GM21360 (cell line): ENCODE measurements at regions not wholly inside any gene's neighbourhood (a gene's known extent, or its start where the extent isn't known, plus 50 kb on each side); places are given as distances from the start of the nearest gene placed in this dataset.

ENCODE experiments used
- ATAC-seq: cut with Tn5 transposase; IDR thresholded peaks from one replicate; pipeline ENCODE4 v1.9.1; 2021; ENCODE audit warnings: mild to moderate bottlenecking, moderate library complexity; ENCODE audit not compliant: unreplicated experiment

DNA sequence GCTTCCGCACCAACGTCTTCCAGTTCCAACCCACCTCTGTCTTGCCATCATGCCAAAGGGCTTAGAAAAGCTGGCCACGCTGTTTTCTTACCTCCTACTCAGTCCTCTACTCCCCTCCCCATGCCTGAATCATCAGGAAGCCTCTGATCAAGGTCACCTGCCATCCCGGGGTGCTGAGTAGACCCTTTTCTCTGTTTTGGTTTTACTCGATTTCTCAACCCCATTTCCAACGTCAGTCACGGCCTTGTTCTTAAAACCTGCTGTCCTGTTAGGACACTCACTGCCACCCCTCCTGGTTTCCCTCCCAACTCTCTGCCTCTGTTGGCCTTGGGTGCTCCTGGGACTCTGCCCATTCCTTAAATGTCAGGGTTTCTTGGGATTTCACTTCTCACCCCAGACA is 350.1 kb downstream of the FOXO1 start:
- ATAC-seq = no peak

DNA sequence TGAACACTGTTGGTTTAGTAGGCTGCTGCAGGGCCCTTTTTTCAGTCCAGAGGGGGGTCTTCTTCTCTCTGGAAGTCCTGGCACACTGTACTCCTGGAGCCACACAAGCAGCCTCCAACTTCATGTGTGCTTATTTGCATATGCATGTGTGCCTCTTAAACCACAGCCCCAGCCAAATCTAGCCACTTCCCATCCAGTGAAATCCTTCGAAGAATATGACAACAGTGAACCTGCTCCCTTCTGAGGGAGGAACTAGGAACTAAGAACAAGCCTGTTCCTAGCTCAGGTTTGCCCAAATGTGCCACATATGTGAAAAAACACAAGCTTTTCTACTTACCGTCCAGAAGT is 348.5 kb downstream of the FOXO1 start:
- no peak for ATAC-seq

DNA sequence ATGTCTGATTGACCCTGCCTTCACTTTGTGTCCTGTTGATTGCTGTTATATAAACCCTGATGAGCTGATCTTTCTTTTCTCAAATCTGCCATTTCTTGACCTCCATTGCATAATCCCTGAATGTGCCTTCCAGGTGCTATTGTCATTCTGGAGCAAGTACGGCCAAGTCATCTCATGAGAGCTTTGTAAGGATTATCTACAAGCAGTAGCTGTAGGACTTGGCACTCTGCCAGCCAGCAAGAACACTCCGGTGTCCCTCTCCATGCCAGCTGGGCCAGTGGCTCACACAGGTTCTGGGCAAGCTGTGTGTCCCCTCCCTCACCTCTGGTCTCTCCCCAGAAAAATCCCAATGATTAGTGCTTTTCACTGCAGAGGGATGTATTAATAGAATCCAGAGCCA is 348.1 kb downstream of the FOXO1 start:
- no peak for ATAC-seq

DNA sequence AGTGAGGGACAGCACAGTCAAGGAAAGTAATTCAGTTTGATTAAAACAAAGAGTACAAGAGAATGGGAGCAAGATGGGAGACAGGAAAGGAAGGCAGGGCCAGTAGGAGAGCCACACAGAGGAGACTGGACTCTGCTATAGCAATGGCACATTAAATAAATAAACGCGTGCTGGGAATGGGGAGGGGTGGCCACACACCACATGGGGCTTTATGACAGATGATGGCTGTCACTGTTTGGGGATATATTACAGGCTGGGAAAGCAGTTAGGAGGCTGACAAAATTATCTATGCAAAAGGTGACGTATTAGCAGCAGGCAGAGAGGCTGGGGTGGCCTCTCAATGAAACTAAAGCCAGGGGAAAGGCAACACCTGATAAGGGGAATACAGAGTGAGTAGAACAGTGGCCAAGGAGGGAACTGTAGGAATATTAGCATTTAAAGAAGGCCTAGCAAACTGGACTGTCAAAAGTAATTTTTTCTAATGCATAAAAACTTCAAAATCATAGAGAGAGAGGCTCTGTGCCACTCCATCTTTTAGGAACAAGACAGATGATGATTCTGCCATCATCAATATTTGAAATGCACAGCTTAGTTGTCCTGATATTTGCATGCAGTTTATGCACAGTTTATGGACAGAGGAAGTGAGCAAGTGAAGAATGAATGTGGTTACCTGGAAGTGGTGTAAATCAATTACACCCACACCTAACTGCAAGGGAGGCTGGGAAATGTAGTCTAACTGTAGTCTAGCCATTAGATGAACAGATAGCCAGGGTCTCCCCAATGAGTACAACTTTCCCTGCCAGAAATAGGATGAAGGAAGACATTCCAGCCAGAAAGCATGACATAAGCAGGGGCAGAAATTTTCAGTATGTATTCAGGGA is 346.5 kb downstream of the FOXO1 start:
- ATAC-seq = no peak

DNA sequence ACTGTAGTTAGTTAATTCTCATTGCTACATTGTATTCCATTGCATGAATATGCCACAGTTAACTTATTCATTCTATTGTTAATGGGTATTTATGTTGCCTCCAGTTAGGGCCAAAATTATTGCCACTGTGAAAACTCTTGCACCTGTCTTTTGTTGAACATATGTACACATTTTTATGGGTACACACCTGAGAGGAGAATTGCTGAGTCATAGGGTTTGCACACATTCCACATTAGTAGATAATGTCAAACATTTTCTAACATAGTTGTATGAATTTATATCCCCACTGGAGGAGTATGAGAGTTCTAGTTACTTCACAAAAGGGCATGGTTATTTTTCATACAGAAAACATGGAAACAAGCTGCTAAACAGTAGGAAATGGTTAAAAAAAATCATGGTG is 338.4 kb downstream of the FOXO1 start:
- no peak for ATAC-seq

DNA sequence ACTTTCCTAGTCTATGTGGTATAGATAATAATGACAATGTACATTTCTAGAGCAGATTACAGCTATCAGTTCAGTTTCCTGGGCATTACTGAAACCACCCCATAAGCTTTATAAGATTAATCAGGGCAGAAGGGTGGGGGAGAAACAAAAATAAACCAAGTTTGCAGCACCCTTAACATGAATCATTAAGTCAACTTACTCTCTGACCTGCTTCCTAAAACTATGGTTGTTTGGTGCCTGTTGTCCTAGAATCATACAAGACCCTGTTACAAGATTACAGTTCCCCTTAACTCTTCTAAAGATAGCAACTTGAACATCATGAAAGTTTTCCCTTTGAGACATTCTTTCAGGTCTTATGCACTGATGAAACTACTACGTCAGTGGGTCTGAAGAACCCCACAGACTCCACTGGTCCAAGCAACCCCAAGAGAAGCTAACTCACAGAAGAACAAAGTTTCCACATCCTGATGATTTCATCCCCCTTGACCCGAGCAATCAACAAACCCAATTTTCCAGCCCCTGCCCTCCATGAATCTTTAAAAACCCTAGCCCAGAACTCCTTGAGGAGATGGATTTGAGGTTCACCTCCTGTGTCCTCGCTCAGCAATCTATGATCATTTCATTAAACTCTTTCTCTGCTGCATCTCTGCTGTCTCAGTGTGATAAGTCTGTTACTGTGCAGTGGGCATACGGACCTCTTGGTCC is 336.5 kb downstream of the FOXO1 start:
- ATAC-seq = no peak

DNA sequence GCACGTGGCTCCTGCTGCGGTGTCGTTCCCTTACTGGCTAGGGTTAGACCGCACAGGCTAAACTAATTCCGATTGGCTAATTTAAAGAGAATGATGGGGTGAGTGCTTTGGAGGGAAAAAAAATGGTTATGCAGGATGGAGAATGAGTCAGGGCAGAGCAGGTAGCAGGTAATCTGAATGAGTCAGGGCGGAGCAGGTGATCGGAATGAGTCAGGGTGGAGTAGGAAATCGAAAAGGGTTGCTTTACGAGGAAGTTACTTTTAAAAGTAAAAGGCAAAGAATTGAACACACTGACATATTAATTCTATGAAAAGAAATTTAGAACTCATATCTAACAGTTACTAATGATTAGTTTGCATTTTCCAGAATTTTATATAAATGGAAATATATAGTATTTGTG is 335.5 kb downstream of the FOXO1 start:
- no peak for ATAC-seq

DNA sequence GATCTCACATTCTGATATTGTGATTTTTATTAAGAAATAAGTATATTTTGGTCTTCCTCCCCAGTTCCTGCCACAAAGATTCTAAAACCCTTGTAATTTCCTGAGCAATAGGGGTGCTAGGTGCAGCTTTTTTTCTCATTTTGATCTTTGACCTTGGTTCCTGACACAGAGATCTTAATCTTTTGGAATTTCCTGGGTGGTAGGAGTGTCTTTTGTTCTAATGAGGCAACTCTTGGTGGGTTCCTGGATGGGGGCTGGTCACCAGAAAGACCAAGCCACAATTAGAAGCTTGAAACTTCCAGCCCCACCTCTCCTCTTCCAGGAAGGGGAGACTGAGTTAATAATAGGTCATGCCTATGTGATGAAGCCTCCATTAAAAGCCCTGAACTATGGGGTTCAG is 334.6 kb downstream of the FOXO1 start:
- no peak for ATAC-seq

DNA sequence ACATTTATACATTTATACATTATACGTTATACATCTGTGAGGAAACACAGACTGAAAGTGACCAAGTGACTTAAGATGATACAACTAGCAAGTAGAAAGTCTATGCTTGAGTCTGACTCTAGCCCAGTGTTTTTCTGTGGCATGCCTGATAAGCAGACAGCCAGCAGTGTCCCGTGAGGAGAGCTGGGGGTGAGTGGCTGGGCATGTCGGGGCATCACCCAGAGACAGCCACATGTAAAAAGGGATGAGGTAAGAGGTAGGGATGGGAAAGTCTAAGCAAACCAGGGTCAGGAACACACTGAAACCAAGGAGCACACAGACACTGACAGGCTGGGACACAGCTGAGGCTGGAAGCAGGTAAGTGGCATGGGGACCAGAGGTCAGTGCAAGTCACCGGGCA is 333.2 kb downstream of the FOXO1 start:
- no peak for ATAC-seq

DNA sequence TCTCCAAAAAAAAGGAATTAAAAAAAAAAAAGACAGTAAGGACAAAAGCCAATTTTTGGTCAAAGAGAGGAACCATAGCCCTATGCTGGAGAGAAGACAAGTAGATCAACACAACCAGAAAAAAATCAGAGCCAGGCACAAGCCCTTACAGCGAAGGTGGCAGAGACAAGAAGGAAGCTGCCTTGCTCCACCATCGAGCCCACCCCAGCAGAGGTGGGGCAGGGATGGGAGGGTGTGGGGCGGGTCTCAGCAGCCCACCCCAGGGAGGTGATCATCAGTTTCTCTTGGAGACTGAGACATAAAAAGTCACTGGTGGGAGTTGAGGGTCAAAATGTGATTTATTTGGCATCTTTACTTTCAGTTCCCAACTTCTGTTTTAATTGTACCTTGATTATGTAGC is 332.4 kb downstream of the FOXO1 start:
- no peak for ATAC-seq

DNA sequence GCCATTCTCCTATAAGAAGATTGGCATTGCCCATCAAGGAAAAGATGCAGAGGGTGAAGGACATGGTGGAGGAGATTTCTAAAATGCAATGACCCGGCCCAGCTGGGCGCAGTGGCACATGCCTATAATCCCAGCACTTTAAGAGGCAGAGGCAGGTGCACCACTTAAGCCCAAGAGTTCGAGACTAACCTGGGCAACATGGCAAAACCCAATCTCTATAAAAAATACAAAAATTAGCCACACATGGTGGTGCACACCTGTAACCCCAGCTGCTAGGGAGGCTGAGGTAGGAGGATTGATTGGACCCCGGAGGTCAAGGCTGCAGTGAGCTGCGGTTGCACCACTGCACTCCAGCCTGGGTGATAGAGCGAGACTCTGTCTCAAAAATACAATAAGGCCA is 331.8 kb downstream of the FOXO1 start:
- no peak for ATAC-seq

DNA sequence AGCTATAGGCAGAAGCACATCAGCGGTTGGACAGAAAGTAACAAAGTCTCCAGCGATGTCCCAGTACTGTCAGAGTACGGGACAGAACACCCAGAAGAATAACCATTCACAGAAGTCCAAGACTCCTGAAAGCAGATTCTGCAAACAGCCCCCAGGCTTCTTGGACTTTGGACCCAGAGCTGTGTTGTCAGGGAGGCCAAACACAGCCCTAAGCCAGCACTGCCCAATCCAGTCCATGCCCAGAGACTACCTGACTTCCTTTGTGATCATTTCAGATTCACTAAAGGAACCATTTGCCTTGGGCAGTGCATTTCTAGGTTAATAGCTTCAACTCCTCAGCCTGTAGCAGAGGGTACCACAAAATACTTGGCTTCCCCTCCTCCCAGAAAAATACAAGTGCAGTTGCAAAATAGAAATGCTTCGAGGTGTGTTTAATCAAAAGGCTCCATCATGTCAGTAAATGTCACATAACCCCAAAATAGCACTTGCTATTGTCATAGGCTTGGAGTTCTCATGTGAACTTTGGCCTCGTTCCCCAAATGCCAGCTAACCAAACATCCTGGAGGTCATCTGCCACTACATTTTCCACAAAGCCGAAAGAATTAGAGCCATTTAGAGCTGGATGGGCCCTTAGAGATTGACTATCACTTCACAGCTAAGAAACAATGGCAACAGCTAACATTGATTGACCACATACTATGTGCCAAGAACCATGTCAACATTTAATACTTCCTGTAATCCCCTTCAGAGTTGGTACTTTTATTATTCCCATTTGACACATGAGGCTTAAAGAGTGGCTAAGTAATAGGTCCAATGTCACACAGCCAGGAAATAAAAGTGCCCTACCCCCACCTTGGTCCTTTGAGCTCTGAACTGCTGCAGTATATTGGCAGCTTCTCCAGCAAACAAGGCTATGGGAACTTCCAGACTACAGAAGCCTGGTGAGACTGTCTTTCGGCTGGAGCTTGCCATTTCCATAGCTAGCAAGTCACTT is 329.9 kb downstream of the FOXO1 start:
- no peak for ATAC-seq

DNA sequence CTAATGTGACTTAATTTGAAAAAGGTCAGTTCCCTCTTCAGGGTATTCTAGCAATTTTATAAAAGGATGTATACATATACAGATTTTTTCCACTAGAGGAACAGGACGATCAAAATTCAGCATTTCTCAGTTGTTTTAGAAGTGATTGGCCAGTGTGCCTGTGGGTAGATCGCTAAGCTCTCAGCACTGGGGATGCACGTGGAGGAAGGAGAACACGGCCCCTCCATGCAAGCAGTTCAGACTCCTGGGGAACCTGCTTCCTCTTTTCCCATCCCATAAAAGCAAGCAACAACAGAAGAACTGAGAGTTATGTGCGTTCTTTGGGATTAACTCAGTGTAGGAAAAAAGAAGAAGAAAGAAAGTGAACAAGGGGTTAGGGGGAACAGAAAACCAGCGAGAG is 328.8 kb downstream of the FOXO1 start:
- no peak for ATAC-seq

DNA sequence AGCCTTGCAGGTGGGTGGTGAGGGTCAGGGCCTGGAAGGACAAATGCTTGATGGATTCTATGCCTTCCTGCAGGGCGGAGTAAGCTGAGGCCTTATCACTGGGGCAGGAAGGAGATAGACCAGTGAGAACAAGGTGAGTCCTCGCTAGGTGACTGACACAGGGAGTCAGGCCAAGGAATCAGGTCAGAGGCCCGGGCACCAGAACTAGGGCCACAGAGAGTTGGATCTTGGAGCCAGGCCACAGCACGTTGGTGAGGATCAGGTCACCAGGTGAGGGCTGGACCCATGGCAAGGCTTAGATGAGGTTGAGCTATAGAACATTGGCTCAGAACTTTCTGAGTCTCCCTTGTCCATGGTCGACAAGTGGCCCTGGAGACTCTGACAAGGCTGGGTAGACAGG is 328.2 kb downstream of the FOXO1 start:
- ATAC-seq = no peak

DNA sequence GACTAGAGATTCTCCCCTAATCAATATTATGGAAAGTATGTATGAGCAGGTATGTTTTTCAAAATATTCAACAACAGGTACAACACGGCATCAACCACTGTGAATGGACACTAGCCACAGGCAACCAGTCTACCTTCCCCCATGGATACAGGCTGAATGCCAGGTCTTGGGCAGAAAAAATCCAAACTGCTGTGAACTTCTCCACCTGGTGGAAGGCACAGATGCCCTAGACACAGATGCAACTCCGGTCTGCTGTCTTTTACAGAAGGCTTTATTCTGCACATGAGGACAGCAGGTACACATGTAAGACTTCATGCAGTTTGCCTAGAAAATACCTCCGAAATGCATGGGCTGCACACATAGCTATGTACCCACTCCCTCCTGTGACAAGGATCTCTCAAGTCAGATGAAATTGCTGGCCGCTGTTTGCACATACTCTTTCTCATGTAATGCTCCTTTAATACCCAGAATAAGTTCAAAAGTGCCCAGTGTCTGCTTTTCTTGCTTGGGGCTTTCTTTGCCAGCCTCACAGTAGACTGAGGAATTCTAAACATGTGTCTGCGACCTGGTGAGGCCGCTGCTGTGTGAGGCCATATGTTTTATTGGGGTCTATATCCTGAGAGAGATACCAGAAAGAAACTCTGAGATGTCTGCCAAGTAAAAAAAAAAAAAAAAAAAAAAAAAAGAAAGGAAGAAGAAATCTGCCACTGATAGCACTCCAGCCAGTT is 325.9 kb downstream of the FOXO1 start:
- no peak for ATAC-seq

DNA sequence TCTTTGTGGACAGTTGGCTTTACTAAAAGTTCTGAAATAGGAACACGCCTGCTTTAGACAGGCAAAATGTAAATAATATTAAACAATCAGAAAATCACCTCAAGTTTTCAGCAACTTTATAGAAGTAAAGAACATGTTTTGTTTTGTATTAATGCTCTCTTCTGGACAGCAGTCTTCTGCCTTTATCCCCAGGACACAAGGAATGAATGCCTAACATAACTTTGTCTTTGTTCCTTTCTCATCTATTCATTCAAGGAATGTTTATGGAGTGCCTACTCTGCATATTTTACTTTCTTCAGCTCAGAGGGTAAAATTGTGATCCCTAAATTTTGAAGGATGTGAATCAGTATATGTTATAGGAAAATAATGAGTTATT is 325.4 kb downstream of the FOXO1 start:
- no peak for ATAC-seq

DNA sequence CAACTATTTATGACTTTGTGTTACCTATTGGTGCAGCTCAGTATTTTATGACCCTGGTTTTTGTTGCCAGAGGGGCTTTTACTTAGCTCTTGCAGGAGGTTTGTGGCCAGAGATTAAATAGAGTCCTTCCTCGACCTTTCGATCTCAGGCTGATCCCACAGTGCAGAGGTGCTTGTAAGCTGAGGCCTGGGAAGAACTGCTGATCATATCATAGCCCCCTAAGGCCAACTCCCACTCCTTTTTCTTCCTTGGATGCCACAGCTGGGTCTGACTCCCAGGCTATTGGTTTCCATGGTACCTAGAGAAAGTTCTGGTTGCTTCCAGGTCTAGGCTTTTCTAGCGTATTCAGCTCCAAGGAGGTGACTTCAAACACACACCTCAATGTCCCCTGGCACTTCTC is 324.9 kb downstream of the FOXO1 start:
- no peak for ATAC-seq

DNA sequence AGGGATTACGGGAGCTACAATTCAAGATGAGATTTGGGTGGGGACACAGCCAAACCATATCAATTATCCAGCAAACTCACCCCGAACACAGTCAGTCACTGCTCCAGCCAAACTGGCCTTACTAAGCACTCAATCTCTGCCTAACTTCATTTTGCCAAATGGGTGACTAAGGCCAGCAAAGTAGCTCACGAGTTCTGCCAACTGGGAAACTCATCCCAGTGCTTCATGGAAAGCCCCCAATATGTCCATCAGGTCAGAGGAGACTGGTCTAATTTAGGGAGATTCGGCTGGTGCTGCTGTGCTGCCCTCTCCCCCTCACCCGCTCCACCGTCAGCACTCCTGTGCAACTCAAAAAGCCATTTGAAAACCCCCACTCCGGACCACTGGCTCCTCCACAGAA is 324.0 kb downstream of the FOXO1 start:
- no peak for ATAC-seq

DNA sequence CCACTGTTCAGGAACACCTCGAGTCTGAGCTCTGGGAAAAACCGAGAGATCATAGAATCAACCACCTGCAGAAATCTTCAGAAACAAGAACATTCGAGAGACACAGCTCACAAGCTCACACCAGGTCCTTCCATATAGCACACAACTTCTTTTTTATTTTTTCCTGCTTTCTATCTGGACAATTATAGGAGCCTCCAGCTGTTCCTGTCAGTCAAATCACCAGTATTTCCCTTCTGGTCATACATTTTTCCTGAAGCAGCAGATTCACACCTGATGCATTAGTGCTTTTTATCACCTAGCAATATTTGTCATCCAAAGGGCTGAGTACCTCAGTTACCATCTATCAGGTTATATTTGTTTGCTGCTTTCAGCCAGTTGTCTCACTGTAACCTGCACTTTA is 323.5 kb downstream of the FOXO1 start:
- no peak for ATAC-seq

DNA sequence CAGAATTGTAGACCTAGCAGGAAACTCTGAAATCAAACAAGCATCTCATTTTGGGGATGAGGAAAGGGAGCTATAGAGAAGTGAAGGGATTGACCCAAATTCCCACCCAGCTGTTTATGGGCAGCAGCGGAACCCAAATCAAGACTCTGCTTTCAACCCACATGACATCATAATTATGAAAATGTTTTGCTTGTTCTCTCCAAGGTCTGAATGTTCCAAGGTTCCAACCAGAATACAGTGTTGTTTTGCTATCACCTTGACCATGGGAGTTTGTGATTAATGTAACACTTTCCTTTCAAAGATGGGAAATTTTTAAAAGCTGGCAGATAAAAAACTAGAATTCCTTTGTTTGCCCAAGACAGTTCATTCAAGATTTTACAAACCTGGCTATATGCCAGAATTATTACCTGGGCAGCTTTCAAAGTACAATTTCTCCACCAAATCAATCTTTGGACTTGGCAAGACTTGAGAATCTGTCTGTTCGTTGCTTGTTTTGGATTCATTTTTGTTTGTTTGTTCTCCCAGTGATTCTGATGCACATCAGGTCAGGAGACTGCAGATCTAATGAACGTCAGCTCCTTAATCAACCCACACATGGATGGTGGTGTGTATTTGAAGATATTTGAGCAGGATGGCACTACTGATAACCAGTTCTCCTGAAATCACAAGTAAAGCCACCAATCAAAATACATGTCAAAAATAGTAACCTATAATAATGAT is 322.7 kb downstream of the FOXO1 start:
- ATAC-seq = no peak
